GM12874 (cell line): ENCODE measurements at regions not wholly inside any gene's neighbourhood (a gene's known extent, or its start where the extent isn't known, plus 50 kb on each side); places are given as distances from the start of the nearest gene placed in this dataset.

Source experiments
- TF ChIP-seq, protein P1 (sequence below): IDR thresholded peaks from 2 replicates; pipeline ENCODE4 v1.5.1; 2011; ENCODE audit warnings: low read depth, mild to moderate bottlenecking, control low read depth, low read length, moderate library complexity; ENCODE audit not compliant: insufficient read depth

DNA sequence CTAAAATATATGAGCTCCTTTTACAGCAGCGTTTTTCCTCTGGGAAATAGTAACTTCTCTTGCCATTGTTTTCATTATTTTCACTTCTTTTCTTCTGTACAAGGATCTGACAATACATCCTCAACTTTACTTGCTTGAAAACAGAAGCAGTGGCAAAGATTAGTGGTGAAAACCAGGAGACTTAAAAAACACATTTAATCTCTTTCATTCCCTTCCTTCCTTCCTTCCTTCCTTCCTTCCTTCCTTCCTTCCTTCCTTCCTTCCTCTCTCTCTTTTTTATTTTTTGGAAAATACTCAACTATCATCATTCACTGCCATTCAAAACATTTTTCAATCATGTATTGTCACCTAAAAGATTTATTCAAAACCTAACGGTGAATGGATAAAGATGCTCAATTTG lies 1411.4 kb downstream of the NCAM2 start:
- TF ChIP-seq, protein P1, sequence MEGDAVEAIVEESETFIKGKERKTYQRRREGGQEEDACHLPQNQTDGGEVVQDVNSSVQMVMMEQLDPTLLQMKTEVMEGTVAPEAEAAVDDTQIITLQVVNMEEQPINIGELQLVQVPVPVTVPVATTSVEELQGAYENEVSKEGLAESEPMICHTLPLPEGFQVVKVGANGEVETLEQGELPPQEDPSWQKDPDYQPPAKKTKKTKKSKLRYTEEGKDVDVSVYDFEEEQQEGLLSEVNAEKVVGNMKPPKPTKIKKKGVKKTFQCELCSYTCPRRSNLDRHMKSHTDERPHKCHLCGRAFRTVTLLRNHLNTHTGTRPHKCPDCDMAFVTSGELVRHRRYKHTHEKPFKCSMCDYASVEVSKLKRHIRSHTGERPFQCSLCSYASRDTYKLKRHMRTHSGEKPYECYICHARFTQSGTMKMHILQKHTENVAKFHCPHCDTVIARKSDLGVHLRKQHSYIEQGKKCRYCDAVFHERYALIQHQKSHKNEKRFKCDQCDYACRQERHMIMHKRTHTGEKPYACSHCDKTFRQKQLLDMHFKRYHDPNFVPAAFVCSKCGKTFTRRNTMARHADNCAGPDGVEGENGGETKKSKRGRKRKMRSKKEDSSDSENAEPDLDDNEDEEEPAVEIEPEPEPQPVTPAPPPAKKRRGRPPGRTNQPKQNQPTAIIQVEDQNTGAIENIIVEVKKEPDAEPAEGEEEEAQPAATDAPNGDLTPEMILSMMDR: no peak

DNA sequence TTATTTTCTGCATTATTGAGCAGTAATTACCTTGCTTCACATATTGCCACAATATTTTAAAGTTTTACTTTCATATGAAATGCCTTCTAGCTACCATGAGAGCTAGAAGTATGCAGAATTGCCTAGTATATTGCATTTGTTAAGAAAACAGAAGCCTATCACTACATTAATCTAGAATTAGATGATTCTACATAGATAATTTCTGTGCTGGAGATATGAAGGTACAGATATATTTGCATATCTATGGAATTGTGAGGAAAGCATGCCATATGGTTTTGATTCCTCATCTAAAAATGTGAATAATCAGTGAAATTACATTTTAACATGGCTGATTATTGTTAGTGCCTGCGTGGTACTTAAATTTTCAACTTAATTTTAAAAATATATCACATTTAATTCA lies 1418.3 kb downstream of the NCAM2 start:
- TF ChIP-seq, protein P1: no peak

DNA sequence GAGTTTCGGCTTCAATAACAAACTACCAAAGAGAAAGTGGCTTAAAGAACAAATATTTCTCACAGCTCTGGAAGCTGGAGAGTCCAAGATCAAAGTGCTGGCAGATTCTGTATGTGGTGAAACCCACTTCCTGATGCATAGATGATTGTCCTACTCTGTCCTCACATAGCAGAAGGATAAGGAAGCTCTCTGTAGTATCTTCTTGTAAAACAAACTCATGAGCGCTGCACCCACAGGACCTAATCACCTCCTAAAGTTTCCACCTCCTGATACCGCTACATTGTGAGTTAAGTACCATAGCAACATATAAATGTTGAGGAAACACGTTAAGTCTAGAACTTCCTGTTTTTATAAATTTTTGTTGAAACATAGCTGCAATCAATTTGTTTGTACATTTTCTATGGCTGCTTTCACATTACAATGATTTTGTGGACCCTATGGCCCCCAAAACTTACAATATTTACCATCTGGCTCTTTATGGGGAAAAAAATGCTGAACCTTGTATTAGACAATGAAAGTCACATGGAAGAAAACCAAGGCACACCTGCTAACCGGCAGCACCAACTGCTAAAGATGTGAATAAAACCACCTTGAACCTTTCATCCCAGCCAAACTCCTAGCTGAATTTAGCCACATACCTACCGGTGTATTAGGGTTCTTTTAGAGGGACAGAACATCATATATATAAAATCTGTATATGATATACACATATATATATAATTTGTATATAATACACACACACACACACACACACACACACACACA lies 1423.4 kb downstream of the NCAM2 start:
- TF ChIP-seq, protein P1: no peak

DNA sequence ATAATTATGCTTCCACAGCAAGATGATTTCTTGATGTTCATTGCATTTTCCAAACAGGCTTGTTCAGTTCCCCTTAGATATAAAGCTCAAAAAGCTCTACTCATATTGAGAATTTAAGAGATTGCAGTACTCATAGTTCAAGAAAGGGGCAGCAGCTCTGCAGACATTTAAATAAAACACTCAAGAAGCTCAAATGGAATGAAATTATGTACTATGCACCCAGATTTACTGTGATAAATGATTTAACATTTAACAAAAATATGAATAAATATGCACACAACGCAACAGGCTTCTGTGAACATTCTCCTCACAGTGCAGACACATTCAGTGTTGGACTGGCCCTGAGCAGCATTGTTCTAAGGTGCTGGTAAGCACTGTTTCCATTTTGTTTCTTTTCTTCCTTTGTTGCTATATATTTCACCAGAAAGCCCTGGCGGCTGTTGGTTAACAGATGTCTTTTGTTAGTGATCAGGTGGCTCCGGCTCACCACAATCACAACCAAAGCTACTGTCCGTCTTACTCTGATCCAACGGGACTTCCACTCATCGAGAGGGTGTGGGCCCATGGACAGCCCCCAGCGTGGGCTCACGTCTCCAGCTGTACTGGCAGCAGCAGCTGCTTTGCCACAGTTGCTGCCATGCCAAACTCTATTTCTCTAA lies 1440.3 kb downstream of the NCAM2 start:
- TF ChIP-seq, protein P1: no peak

DNA sequence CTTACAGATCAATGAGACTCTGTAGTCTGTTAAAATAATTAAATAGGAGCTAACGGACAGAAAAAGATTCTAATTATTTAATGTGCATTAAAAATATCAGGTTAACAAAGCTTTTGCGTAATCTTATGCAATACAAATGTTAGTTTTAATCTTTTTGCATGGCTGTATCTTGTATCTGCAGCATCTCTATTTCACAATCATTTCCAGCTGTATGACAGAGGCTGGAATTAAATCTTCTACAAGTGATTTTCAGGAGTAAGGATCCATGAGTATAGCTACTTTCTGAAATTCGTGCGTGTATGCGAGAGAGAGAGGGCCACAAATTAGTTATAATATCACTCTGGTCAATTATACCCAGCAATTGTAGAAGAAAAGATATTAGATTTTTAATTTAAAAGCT lies 1446.8 kb downstream of the NCAM2 start:
- TF ChIP-seq, protein P1: no peak

DNA sequence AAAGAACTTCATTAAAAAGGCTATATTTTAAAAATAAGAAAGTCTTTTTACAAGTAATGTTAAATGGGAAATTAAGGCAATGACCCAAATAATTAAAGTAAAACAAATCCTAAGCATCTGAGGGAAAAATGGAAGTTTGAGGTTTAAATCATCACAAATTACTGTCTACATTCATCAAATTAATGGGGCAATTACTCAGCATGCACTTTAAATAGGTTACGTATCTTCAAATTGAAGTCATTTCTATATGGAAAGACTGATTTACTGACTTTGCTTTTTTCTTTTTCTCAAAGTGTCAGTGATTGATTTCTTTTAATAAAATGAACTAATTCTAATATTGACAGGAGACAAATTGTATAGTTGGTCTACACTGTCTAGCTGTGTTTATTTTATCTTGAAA lies 1452.3 kb downstream of the NCAM2 start:
- TF ChIP-seq, protein P1: no peak

DNA sequence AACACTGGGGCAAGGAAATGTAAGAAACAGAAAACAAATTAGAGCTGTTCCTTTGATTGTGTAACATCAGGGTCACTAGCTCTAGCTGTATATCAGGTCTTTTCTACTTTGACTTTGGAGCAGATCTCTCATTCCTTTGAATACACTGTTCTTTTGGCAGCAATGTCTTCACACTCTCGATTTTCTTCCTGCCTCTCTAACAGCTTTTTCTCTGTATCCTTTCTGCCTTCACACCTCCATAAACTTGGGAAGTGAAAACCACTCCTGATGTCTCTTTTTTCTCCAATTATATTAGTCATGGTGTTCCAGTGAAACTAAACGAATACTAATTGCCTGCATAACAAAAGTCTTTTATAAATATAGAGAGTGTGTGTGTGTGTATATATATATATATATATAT lies 1458.0 kb downstream of the NCAM2 start:
- TF ChIP-seq, protein P1: no peak
